C4-2B (cell line): ENCODE measurements at regions not wholly inside any gene's neighbourhood (a gene's known extent, or its start where the extent isn't known, plus 50 kb on each side); places are given as distances from the start of the nearest gene placed in this dataset.

Experiments
- ZFX ChIP-seq: fragments of 450-650 bp; IDR thresholded peaks from 2 replicates; pipeline ENCODE4 v1.6.1; 2017
- TF ChIP-seq, protein P1 (sequence below): fragments of 450-650 bp; conservative IDR thresholded peaks from 2 replicates; pipeline ENCODE4 v1.5.1; 2017; ENCODE audit warnings: mild to moderate bottlenecking

DNA sequence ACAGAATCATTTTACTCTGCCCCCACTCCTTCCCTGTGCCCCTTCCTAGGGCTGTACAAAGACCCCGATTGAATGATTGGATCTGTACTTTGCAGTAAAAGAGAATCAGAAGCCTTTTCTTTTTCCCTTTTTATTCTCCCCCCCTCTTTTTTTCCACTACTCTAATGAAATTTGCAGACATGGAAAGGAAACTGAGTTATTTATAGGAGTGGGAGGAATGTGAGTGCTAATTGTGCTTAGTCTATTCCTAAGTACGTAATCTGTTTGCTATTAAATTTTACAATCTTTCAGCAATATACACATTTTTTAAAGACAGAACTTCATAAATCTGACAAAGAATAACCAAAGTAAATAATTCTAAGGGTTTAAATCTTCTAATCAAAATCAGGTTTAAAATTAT is 314.3 kb downstream of the MAP2K6 start:
- TF ChIP-seq, protein P1, sequence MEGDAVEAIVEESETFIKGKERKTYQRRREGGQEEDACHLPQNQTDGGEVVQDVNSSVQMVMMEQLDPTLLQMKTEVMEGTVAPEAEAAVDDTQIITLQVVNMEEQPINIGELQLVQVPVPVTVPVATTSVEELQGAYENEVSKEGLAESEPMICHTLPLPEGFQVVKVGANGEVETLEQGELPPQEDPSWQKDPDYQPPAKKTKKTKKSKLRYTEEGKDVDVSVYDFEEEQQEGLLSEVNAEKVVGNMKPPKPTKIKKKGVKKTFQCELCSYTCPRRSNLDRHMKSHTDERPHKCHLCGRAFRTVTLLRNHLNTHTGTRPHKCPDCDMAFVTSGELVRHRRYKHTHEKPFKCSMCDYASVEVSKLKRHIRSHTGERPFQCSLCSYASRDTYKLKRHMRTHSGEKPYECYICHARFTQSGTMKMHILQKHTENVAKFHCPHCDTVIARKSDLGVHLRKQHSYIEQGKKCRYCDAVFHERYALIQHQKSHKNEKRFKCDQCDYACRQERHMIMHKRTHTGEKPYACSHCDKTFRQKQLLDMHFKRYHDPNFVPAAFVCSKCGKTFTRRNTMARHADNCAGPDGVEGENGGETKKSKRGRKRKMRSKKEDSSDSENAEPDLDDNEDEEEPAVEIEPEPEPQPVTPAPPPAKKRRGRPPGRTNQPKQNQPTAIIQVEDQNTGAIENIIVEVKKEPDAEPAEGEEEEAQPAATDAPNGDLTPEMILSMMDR, result no peak
- TF ChIP-seq ZFX, result no peak
